AG10803 (cell line): ENCODE measurements at regions not wholly inside any gene's neighbourhood (a gene's known extent, or its start where the extent isn't known, plus 50 kb on each side); places are given as distances from the start of the nearest gene placed in this dataset.

Experiments used
- DNase-seq: peaks from one replicate; pipeline ENCODE4 v3.0.0; 2010; ENCODE audit warnings: low read depth
- H3K4me3 ChIP-seq: 2 replicates; pipeline ENCODE4 v1.5.1; 2011; ENCODE audit warnings: mild to moderate bottlenecking, low read length, control low read depth
- CTCF ChIP-seq: conservative IDR thresholded peaks from 2 replicates; pipeline ENCODE4 v1.5.1; 2011; ENCODE audit warnings: mild to moderate bottlenecking, low read length, control low read depth, inconsistent platforms

DNA sequence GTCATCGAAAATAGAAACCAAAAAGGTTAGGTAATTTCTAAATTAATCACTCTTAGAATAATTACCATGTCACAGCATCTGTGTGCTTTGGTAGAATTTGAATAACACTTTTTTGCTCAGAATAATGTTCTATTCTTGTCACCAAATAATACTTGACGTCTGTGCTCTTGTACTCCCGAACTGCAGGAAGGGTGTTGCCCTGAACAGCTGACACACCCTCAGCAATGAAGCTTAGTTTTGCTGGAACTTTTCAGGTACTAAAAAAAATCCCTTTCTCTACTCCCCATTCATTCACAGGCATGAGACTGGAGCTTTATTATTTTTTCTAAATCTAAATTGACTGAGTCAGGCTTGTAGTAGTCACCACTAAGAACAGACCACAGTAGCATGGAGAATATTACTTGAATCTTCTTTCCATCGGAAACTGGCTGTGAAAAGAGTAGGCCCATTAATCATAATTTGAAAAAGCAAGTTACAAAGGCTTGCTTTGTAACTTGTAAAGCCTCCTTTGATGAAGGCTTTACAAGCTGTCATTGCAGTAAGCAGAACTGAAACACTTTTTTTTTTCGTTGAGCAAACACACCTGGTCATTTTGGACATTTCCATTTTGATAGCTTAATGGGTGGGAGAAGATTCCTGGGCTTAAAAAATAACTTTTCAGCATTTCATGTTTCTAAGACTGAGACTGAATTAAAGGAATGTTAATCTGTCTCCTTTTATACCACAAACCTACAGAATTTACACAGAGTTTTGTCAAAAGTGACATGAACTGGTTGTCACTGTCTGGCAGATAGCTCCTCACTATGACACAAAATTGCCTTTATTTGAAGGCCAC is 70.3 kb upstream of the PELI1 start:
- no peak for TF ChIP-seq CTCF
- DNase-seq, result no peak
- H3K4me3 ChIP-seq, result no peak overlapping the region

- H3K4me3 ChIP-seq, result no peak overlapping the region
- no peak for DNase-seq
- no peak for TF ChIP-seq CTCF
Measured at GRCh38 chr2:64217198-64217869, 73.1 kb upstream of the PELI1 start.

- H3K4me3 ChIP-seq, result no peak overlapping the region
- peak; percentile 9 for DNase-seq
- TF ChIP-seq CTCF, result no peak
Measured at GRCh38 chr2:64218137-64218802, 74.0 kb upstream of the PELI1 start.

DNA sequence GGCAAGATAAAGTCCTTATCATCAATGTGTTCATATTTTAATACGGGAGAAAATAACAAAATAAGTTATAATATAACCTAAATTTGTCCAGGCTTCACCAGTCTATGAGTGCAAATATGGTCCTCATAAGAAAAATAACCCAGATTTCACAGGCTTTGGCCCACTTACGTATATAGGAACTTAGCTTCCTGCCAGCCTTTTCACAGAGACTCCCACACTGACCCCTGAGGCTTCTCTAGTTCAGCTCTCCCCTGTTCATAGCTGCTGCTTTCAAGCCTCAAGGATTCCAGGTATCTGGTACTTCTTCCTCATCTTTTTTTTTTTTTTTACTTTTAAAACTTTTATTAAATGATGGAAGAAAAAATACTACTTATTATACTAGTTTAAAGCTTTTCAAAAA is 74.9 kb upstream of the PELI1 start:
- no peak for TF ChIP-seq CTCF
- H3K4me3 ChIP-seq, result no peak overlapping the region
- DNase-seq, result no peak

DNA sequence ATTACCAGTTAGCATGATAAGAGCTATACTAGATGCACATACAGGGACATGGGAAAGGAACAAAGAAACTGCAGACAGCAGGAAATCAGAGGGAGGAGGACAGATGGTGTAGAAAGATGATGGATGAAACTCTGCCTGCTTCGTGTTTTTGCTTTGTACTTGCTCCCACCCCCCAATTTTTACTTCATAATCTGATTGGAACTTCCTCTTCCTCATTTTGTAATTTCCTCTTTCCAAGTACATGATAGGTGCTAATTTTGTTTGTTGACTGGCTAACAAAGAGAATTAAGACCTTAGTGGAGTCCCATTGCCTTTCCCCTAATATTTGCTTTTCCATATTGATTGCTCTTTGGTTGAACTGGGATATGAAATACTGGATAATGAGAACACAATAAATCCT is 76.0 kb upstream of the PELI1 start:
- no peak for DNase-seq
- H3K4me3 ChIP-seq, result no peak overlapping the region
- no peak for TF ChIP-seq CTCF

DNA sequence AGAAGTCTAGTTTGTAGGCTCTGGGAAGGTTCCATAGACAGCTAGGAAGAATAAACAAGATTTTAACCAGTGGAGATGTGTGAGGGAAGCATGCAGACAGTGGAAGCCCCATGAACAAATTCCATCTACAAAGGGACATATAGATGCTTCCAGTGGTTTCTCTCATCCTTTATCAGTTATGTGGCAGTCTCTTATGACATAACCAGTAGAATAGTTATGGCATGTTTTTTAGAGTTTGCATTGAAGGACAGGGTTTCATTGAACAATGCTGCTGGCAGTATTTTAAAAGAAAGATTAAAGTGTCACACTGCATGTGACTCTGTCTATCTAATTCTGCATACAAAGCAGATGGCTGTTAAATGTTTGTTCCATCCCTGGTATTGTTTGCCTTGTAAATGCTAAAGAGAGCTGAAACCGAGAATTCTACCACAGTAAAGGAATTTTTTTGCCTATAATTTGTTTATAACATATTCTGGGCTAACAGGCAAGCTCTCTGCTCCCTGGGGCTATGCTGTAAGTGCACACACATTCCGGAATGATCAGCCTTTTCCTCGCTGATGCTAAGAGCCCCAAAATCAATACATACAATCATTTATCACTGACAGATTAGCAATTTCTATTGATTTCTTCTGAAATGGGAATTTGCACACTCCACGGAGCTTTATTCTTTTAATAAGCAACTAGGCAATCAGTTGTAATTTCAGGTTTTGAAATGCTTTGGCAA is 76.8 kb upstream of the PELI1 start:
- no peak overlapping the region for H3K4me3 ChIP-seq
- no peak for TF ChIP-seq CTCF
- DNase-seq, result no peak
